Loucy (cell line): ENCODE measurements at regions not wholly inside any gene's neighbourhood (a gene's known extent, or its start where the extent isn't known, plus 50 kb on each side); places are given as distances from the start of the nearest gene placed in this dataset.

Source experiments
- H2AFZ ChIP-seq: fragments of 200-600 bp; sonication (generic); 2 replicates; pipeline ENCODE4 v1.6.0; 2016; ENCODE audit warnings: antibody characterized with exemption, mild to moderate bottlenecking, low read length, moderate library complexity
- H3F3A ChIP-seq: fragments of 200-600 bp; 2 replicates; pipeline ENCODE4 v1.6.0; 2016; ENCODE audit warnings: antibody characterized with exemption, low read depth, mild to moderate bottlenecking
- H3K27me3 ChIP-seq: fragments of 200-600 bp; sonication (generic); 2 replicates; pipeline ENCODE4 v1.6.1; 2014; ENCODE audit warnings: low read length, mild to moderate bottlenecking; ENCODE audit not compliant: insufficient read depth, poor library complexity, severe bottlenecking
- H3K36me3 ChIP-seq: fragments of 200-600 bp; sonication (generic); 2 replicates; pipeline ENCODE4 v1.6.1; 2016; ENCODE audit warnings: low read length; ENCODE audit not compliant: insufficient read depth
- H3K4me1 ChIP-seq: fragments of 200-600 bp; sonication (generic); 2 replicates; pipeline ENCODE4 v1.5.1; 2014; ENCODE audit warnings: low read length, mild to moderate bottlenecking; ENCODE audit not compliant: insufficient read depth, poor library complexity, severe bottlenecking
- H3K4me2 ChIP-seq: fragments of 200-600 bp; sonication (generic); 2 replicates; pipeline ENCODE4 v1.6.0; 2014; ENCODE audit warnings: antibody characterized with exemption, low read length, low read depth, mild to moderate bottlenecking; ENCODE audit not compliant: poor library complexity, severe bottlenecking
- H3K4me3 ChIP-seq: fragments of 200-600 bp; sonication (generic); 2 replicates; pipeline ENCODE4 v1.5.1; 2014; ENCODE audit warnings: low read length, mild to moderate bottlenecking, mixed read lengths; ENCODE audit not compliant: poor library complexity, severe bottlenecking
- H3K79me2 ChIP-seq: fragments of 200-600 bp; sonication (generic); 2 replicates; pipeline ENCODE4 v1.6.1; 2014; ENCODE audit warnings: low read length; ENCODE audit not compliant: insufficient read depth
- H3K9ac ChIP-seq: fragments of 200-600 bp; sonication (generic); 2 replicates; pipeline ENCODE4 v1.6.0; 2014; ENCODE audit warnings: mild to moderate bottlenecking, low read depth, low read length, moderate library complexity; ENCODE audit not compliant: poor library complexity, severe bottlenecking
- H3K9me2 ChIP-seq: fragments of 200-600 bp; sonication (generic); replicated peaks from 2 replicates; pipeline ENCODE4 v1.6.1; 2016; ENCODE audit warnings: low read depth, low read length, mixed read lengths
- H3K9me3 ChIP-seq: fragments of 200-600 bp; sonication (generic); 2 replicates; pipeline ENCODE4 v1.6.1; 2014; ENCODE audit warnings: mild to moderate bottlenecking, antibody characterized with exemption, low read length, low read depth; ENCODE audit not compliant: insufficient read depth
- H4K20me1 ChIP-seq: fragments of 200-600 bp; sonication (generic); 2 replicates; pipeline ENCODE4 v1.6.0; 2014; ENCODE audit warnings: antibody characterized with exemption, low read length, mild to moderate bottlenecking; ENCODE audit not compliant: insufficient read depth, poor library complexity, severe bottlenecking
- CTCF ChIP-seq: fragments of 200-600 bp; sonication (generic); conservative IDR thresholded peaks from 2 replicates; pipeline ENCODE4 v1.5.1; 2014; ENCODE audit warnings: mild to moderate bottlenecking, antibody characterized with exemption, low read length
- EZH2phosphoT487 ChIP-seq: fragments of 200-600 bp; IDR thresholded peaks from 2 replicates; pipeline ENCODE4 v1.6.1; 2018; ENCODE audit warnings: antibody characterized with exemption, mild to moderate bottlenecking, moderate library complexity, borderline replicate concordance

GRCh38 chr4:100826808-100827548, 309.2 kb upstream of the EMCN start:
- H3K79me2 ChIP-seq, result no peaks in the 10 kb centered on the region
- H3K4me3 ChIP-seq, result no peak overlapping the region
- TF ChIP-seq CTCF (no peak), EZH2phosphoT487 (no peak)
- H3K4me1 ChIP-seq, result peaks cover 10% of the 10 kb centered on the region
- no peak overlapping the region for H2AFZ ChIP-seq
- no peaks in the 10 kb centered on the region for H3K9me2 ChIP-seq
- no peak overlapping the region for H3K9ac ChIP-seq
- H3F3A ChIP-seq, result no peaks in the 10 kb centered on the region
- H3K27me3 ChIP-seq, result no peaks in the 10 kb centered on the region
- no peaks in the 10 kb centered on the region for H4K20me1 ChIP-seq
- H3K36me3 ChIP-seq, result no peaks in the 10 kb centered on the region
- no peaks in the 10 kb centered on the region; the same call in 1 of the 2 replicates for H3K9me3 ChIP-seq
- no peak overlapping the region for H3K4me2 ChIP-seq

GRCh38 chr4:100826067-100826466, 308.2 kb upstream of the EMCN start:
- Histone ChIP-seq H3K9me2 (no peaks in the 10 kb centered on the region), H3K9ac (no peak overlapping the region), H3K36me3 (no peaks in the 10 kb centered on the region), H4K20me1 (no peaks in the 10 kb centered on the region), H3K4me2 (no peak overlapping the region), H3K4me1 (peaks cover 13% of the 10 kb centered on the region), H3K79me2 (no peaks in the 10 kb centered on the region), H3K4me3 (no peak overlapping the region), H3F3A (no peaks in the 10 kb centered on the region), H2AFZ (no peak overlapping the region), H3K9me3 (no peaks in the 10 kb centered on the region; the same call in 1 of the 2 replicates), H3K27me3 (no peaks in the 10 kb centered on the region)
- TF ChIP-seq EZH2phosphoT487 (no peak), CTCF (no peak)

GRCh38 chr4:100823993-100824323, 306.1 kb upstream of the EMCN start:
- H3K4me1 ChIP-seq, result peaks cover 30% of the 10 kb centered on the region
- H3K9ac ChIP-seq, result no peak overlapping the region
- H3K79me2 ChIP-seq, result no peaks in the 10 kb centered on the region
- H3K27me3 ChIP-seq, result no peaks in the 10 kb centered on the region
- no peak overlapping the region for H3K4me2 ChIP-seq
- H3K36me3 ChIP-seq, result no peaks in the 10 kb centered on the region
- no peaks in the 10 kb centered on the region; the same call in 1 of the 2 replicates for H3K9me3 ChIP-seq
- TF ChIP-seq EZH2phosphoT487 (no peak), CTCF (no peak)
- no peak overlapping the region for H3K4me3 ChIP-seq
- no peak overlapping the region for H2AFZ ChIP-seq
- H4K20me1 ChIP-seq, result no peaks in the 10 kb centered on the region
- H3K9me2 ChIP-seq, result no peaks in the 10 kb centered on the region
- H3F3A ChIP-seq, result no peaks in the 10 kb centered on the region
